T-cell (primary cell): ENCODE measurements at regions not wholly inside any gene's neighbourhood (a gene's known extent, or its start where the extent isn't known, plus 50 kb on each side); places are given as distances from the start of the nearest gene placed in this dataset.

Experiments used
- ATAC-seq, 4 experiments: fragments of 200-7000 bp in 3 of 4; fragments of 150-1000 bp in 1 of 4; cut with Tn5 transposase; replicated peaks in 1 of 4; 1 replicate in 3 of 4; 2 replicates in 1 of 4; pipeline ENCODE4 v1.10.0; 2021; ENCODE audit warnings: moderate library complexity in 3 of 4, mild to moderate bottlenecking in 2 of 4, moderate number of reproducible peaks in 1 of 4
- CTCF ChIA-PET, 2 donors: fragments of 300-600 bp; sonication (Branson Sonifier 250); formaldehyde crosslinking; loops; one replicate each; lab custom pipeline; 2022; ENCODE audit warnings: antibody characterized with exemption in 2 of 2; lab: Charles Lee
- POLR2A ChIA-PET, 2 donors: fragments of 300-600 bp; sonication (Branson Sonifier 250); formaldehyde crosslinking; loops; one replicate each; lab custom pipeline; 2022; ENCODE audit warnings: antibody characterized with exemption in 2 of 2; lab: Charles Lee
- DNase-seq, 35 experiments: peaks; one replicate each; pipeline versions ENCODE4 v3.0.0 to v3.0.0-alpha.2; 2013 to 2023
- H3K27ac ChIP-seq: one replicate; pipeline ENCODE4 v1.5.1; 2013; ENCODE audit warnings: low read length
- H3K27me3 ChIP-seq, 2 experiments: replicated peaks in 1 of 2; 1 replicate in 1 of 2; 2 replicates in 1 of 2; pipeline versions ENCODE4 v1.6.1 to v1.7.0; 2013; ENCODE audit warnings: low read length in 1 of 2, mixed read lengths in 1 of 2; ENCODE audit not compliant: control insufficient read depth in 2 of 2, insufficient read depth in 2 of 2; ENCODE audit errors: extremely low read depth in 1 of 2
- H3K36me3 ChIP-seq, 2 donors: 1 replicate in 1 of 2; 2 replicates in 1 of 2; pipeline versions ENCODE4 v1.6.1 to v1.7.0; 2013; ENCODE audit warnings: low read length in 1 of 2; ENCODE audit not compliant: control insufficient read depth in 2 of 2, insufficient read depth in 1 of 2; ENCODE audit errors: extremely low read depth in 1 of 2
- H3K4me1 ChIP-seq, 2 experiments: 1 replicate in 1 of 2; 2 replicates in 1 of 2; pipeline versions ENCODE4 v1.6.1 to v1.7.0; 2013; ENCODE audit warnings: low read length in 2 of 2, mixed read lengths in 1 of 2; ENCODE audit not compliant: insufficient read depth in 2 of 2, control insufficient read depth in 1 of 2; ENCODE audit errors: extremely low read depth in 1 of 2
- H3K4me3 ChIP-seq, 2 donors: 1 replicate in 1 of 2; 2 replicates in 1 of 2; pipeline versions ENCODE4 v1.5.1 to v1.7.0; 2013; ENCODE audit warnings: mild to moderate bottlenecking in 2 of 2, low read length in 1 of 2, moderate library complexity in 1 of 2; ENCODE audit not compliant: control insufficient read depth in 1 of 2; ENCODE audit errors: extremely low read depth in 1 of 2
- H3K9me3 ChIP-seq: 2 replicates; pipeline ENCODE4 v1.7.0; 2013
- H3K27ac Mint-ChIP-seq, 2 donors: one replicate each; pipeline ENCODE4 v1.8.0; 2020 to 2021; ENCODE audit warnings: mild to moderate bottlenecking in 2 of 2, mixed read lengths in 2 of 2
- H3K27me3 Mint-ChIP-seq, 2 donors: one replicate each; pipeline ENCODE4 v1.8.0; 2021 to 2022; ENCODE audit warnings: mixed read lengths in 2 of 2
- H3K36me3 Mint-ChIP-seq: one replicate; pipeline ENCODE4 v1.8.0; 2021; ENCODE audit warnings: mixed read lengths
- H3K4me1 Mint-ChIP-seq, 3 donors: one replicate each; pipeline ENCODE4 v1.8.0; 2020 to 2022; ENCODE audit warnings: mixed read lengths in 3 of 3, mild to moderate bottlenecking in 1 of 3
- H3K4me3 Mint-ChIP-seq, 3 donors: one replicate each; pipeline ENCODE4 v1.8.0; 2020 to 2022; ENCODE audit warnings: mild to moderate bottlenecking in 3 of 3, mixed read lengths in 3 of 3, moderate library complexity in 3 of 3
- H3K9me3 Mint-ChIP-seq, 3 donors: one replicate each; pipeline ENCODE4 v1.8.0; 2020 to 2022; ENCODE audit warnings: mixed read lengths in 3 of 3
- WGBS: methylation state at CpG from one replicate; pipeline ENCODE4 v1.1.5; 2013; ENCODE audit warnings: missing lambda C conversion rate; ENCODE audit not compliant: insufficient coverage; 5-methylcytosine and 5-hydroxymethylcytosine counted together

DNA sequence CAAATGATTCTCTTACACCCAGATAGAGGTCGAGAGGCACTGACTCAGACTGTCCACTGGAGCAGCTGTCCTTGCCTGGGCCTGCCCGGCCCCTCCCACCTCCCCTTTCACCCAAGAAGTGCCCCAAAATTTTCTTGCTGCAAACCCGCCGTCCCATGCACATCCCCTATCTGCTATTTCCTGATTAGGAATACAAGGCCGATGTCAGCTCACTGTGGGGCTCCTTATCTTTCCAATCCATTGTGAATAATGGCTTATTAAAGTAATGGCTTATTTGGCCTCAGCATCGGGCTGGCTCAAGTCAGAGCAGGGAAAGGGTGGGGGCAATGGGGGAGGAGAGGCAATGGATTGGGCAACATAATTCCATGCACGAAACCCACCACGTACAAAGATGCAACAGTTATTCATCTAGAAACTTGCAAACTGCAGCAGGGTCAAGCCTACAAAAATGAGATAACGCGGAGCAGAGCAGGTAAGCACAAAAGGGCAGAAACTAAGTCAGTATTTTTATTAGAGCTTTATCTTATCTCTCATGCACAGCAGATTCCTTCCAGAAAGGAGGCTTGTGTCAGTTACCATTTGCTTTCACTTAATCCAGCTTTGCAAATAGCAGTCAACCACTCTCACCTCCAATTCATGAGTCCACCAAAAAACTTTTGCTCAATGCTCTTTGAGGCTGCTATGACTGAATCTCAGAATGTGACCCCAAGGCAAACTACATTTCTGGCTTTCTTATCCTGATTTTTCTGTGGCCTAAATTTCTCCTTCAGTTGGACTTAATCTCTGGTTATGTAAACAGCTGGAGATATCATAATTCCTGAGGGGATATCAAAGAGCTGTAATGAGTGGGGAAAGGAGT lies 138.2 kb upstream of the OSMR start:
- Histone ChIP-seq H3K9me3 (no peaks in the 10 kb centered on the region), H3K4me1 (no peaks in the 10 kb centered on the region), H3K36me3 (no peaks in the 10 kb centered on the region), H3K27me3 (no peaks in the 10 kb centered on the region), H3K27ac (no peak overlapping the region), H3K4me3 (no peak overlapping the region)
- POLR2A ChIA-PET, result no interaction called here
- ATAC-seq (no peak), DNase-seq (no peak)
- Mint-ChIP-seq H3K9me3 (peaks cover 0 to 5% (median 0%) of the 10 kb centered on the region in 3 donors), H3K4me3 (no peak overlapping the region), H3K27me3 (peaks cover 0 to 4% of the 10 kb centered on the region in 2 donors), H3K27ac (no peak overlapping the region), H3K4me1 (no peaks in the 10 kb centered on the region), H3K36me3 (no peaks in the 10 kb centered on the region)
- 88% methylated on average over 4 of the region's 10 CpGs for WGBS
- CTCF ChIA-PET, result no interaction called here

GRCh38 chr5:38709678-38710306 lies 136.0 kb upstream of the OSMR start:
- H3K4me3 Mint-ChIP-seq, result no peak overlapping the region
- H3K27ac Mint-ChIP-seq, result no peak overlapping the region
- ChIA-PET CTCF (no interaction called here), POLR2A (no interaction called here)
- H3K27me3 ChIP-seq, result no peaks in the 10 kb centered on the region
- no peak for ATAC-seq
- no peaks in the 10 kb centered on the region for H3K36me3 Mint-ChIP-seq
- H3K4me1 Mint-ChIP-seq, result no peaks in the 10 kb centered on the region
- DNase-seq, result no peak
- H3K27ac ChIP-seq, result no peak overlapping the region
- no peak overlapping the region for H3K4me3 ChIP-seq
- no peaks in the 10 kb centered on the region for H3K4me1 ChIP-seq
- H3K27me3 Mint-ChIP-seq, result no peaks in the 10 kb centered on the region
- H3K9me3 Mint-ChIP-seq, result no peaks in the 10 kb centered on the region
- no peaks in the 10 kb centered on the region for H3K9me3 ChIP-seq
- no peaks in the 10 kb centered on the region for H3K36me3 ChIP-seq
- no CpG with 5 or more reads among the region's 2 CpGs for WGBS

GRCh38 chr5:38710627-38711026 lies 135.2 kb upstream of the OSMR start:
- WGBS, result 100% methylated on average over 1 of the region's 2 CpGs
- ATAC-seq, result no peak
- Mint-ChIP-seq H3K27me3 (no peaks in the 10 kb centered on the region), H3K4me1 (no peaks in the 10 kb centered on the region), H3K4me3 (no peak overlapping the region), H3K36me3 (no peaks in the 10 kb centered on the region), H3K27ac (no peak overlapping the region), H3K9me3 (no peaks in the 10 kb centered on the region)
- Histone ChIP-seq H3K9me3 (no peaks in the 10 kb centered on the region), H3K27ac (no peak overlapping the region), H3K4me3 (no peak overlapping the region), H3K27me3 (no peaks in the 10 kb centered on the region), H3K4me1 (no peaks in the 10 kb centered on the region), H3K36me3 (no peaks in the 10 kb centered on the region)
- POLR2A ChIA-PET, result no interaction called here
- CTCF ChIA-PET, result interaction anchor here in 1 of 2 donors (0.7 kb wide), 1 partner anchor 104 kb away, joined by 3 read pairs; no protein-coding TSS in a partner anchor
- no peak for DNase-seq

DNA sequence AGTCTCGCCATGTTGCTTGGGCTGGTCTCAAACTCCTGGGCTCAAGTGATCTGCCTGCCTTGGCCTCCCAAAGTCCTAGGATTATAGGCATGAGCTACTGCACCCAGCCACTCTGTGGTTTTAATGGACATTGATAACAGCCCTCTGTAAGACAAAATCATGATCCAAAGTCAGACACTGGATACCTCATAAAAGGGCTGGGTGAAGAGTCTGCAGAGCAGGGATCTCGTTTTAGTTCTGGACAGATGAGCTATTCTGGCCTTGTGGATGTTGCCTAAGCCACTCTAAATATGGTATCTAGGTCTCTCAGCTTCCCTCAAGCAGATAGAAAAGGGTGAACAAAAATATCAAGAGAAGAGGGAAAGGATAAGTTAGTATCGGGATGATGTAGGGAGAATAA lies 133.4 kb upstream of the OSMR start:
- DNase-seq (no peak), ATAC-seq (no peak)
- no peaks in the 10 kb centered on the region for H3K27me3 ChIP-seq
- POLR2A ChIA-PET, result no interaction called here
- H3K4me3 Mint-ChIP-seq, result no peak overlapping the region
- no peaks in the 10 kb centered on the region for H3K36me3 Mint-ChIP-seq
- H3K36me3 ChIP-seq, result no peaks in the 10 kb centered on the region
- H3K9me3 ChIP-seq, result no peaks in the 10 kb centered on the region
- no peaks in the 10 kb centered on the region for H3K27me3 Mint-ChIP-seq
- H3K27ac Mint-ChIP-seq, result no peak overlapping the region
- H3K4me1 ChIP-seq, result no peaks in the 10 kb centered on the region
- CTCF ChIA-PET, result no interaction called here
- no peak overlapping the region for H3K27ac ChIP-seq
- no peaks in the 10 kb centered on the region for H3K4me1 Mint-ChIP-seq
- no peak overlapping the region for H3K4me3 ChIP-seq
- WGBS, result 78% methylated on average over 1 of the region's 3 CpGs
- H3K9me3 Mint-ChIP-seq, result no peaks in the 10 kb centered on the region

GRCh38 chr5:38714240-38714639 lies 131.6 kb upstream of the OSMR start:
- H3K9me3 Mint-ChIP-seq, result no peaks in the 10 kb centered on the region
- no peak overlapping the region for H3K27ac ChIP-seq
- 40% methylated on average over 1 of the region's 3 CpGs for WGBS
- POLR2A ChIA-PET, result no interaction called here
- no peaks in the 10 kb centered on the region for H3K36me3 Mint-ChIP-seq
- H3K27ac Mint-ChIP-seq, result no peak overlapping the region
- H3K4me3 Mint-ChIP-seq, result no peak overlapping the region
- H3K9me3 ChIP-seq, result no peaks in the 10 kb centered on the region
- CTCF ChIA-PET, result no interaction called here
- ATAC-seq (no peak), DNase-seq (no peak)
- peaks cover 2 to 6% of the 10 kb centered on the region in 2 donors for H3K27me3 Mint-ChIP-seq
- H3K4me1 ChIP-seq, result no peaks in the 10 kb centered on the region
- H3K27me3 ChIP-seq, result no peaks in the 10 kb centered on the region
- no peak overlapping the region for H3K4me3 ChIP-seq
- H3K4me1 Mint-ChIP-seq, result no peaks in the 10 kb centered on the region
- no peaks in the 10 kb centered on the region for H3K36me3 ChIP-seq

DNA sequence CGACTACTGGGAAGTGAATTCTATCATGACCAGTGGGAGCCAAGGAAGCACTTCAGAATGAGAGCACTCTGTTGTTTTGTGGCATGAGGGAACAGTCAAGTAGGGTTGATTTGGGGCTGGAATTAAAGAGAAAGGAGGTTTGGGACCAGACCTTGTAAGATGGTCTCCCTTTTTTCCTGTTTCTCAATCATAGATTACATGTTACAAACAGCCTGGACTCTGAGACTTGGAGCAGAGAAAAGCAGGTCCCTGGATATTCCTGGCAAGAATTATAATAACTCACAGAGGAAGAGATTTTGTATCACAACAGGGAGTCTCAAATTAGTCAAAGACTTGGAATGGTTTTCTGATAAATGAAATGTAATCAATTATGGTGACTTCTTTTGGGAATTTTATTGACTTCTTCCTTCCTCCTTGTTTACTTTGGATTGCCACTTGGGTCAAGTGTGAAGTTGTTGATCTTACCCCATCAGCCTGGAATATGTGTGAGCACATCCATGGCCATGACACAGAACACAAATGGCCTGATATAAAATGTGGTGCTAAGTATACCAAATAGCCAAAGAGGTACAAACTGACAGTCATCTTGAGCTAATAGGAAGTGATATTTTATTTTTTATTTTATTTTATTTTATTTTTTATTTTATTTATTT lies 131.0 kb upstream of the OSMR start:
- Histone ChIP-seq H3K27me3 (no peaks in the 10 kb centered on the region), H3K9me3 (no peaks in the 10 kb centered on the region), H3K36me3 (no peaks in the 10 kb centered on the region), H3K4me1 (no peaks in the 10 kb centered on the region), H3K4me3 (no peak overlapping the region), H3K27ac (no peak overlapping the region)
- ChIA-PET POLR2A (no interaction called here), CTCF (interaction anchor here in 1 of 2 donors (0.6 kb wide), 1 partner anchor 130 kb away, joined by 3 read pairs; no protein-coding TSS in a partner anchor)
- WGBS, result 20% methylated on average over 1 of the region's 1 CpG
- DNase-seq (no peak), ATAC-seq (no peak)
- H3K4me3 Mint-ChIP-seq, result no peak overlapping the region
- H3K4me1 Mint-ChIP-seq, result no peaks in the 10 kb centered on the region
- no peak overlapping the region for H3K27ac Mint-ChIP-seq
- no peaks in the 10 kb centered on the region for H3K9me3 Mint-ChIP-seq
- H3K27me3 Mint-ChIP-seq, result peaks cover 4 to 11% of the 10 kb centered on the region in 2 donors
- H3K36me3 Mint-ChIP-seq, result no peaks in the 10 kb centered on the region
